DMS153 treated with DMSO at 0.1 percent for 48 hours (cell line): ENCODE measurements at regions not wholly inside any gene's neighbourhood (a gene's known extent, or its start where the extent isn't known, plus 50 kb on each side); places are given as distances from the start of the nearest gene placed in this dataset.

Experiments
- DNase-seq: peaks from one replicate; lab custom pipeline; 2025; ENCODE audit not compliant: unreplicated experiment; lab: John Stamatoyannopoulos, UW

DNA sequence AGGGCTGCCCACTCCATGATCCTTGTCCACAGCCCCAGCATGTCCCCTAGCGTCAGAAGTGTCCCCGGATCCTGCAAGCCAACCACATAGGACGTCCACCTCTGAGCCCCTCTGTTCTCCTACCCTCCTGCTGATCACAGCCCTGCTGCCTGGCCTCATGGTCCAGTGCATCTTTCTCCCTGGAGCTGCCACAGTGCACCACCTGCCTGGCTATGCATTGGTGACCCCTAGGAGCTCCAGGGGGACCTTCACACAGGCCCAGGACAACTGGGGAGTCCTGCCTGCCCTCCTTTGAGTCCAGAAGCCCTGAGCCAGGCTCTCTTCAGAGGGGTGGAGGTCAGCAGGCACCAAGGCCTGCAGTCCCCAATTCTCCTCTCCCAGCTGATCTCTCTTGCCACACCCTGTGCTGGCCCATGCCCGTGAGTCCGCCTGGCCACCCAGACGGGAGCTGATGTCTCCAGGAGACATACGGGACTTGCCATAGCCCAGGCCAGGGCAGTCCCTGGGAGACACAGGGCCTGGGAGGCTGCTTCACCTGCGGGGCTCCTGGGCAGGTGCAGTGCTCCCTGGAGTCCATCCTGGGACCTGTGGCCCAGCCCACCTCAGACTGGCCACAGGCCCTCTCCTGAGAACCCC, 77.4 kb upstream of the RET start:
- no peak for DNase-seq

DNA sequence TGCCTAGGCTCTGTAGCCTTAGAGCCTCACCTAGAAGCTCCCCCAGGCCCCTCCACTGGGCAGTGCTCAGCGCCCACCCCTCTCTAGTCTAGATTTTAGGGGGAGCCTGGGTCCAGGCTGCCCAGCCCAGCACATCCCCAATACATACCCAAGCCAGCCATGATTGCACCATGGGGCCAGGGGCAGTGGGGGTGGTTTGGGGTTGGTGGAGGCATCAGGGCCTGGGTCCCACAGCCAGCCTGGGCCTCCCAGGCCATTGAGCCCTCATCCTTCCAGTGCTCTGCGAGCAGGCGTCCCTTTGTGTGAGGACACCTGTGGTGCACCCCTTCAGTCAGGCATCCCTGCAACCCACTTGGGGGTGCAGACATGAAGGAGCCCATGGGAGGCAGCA, 76.9 kb upstream of the RET start:
- no peak for DNase-seq

DNA sequence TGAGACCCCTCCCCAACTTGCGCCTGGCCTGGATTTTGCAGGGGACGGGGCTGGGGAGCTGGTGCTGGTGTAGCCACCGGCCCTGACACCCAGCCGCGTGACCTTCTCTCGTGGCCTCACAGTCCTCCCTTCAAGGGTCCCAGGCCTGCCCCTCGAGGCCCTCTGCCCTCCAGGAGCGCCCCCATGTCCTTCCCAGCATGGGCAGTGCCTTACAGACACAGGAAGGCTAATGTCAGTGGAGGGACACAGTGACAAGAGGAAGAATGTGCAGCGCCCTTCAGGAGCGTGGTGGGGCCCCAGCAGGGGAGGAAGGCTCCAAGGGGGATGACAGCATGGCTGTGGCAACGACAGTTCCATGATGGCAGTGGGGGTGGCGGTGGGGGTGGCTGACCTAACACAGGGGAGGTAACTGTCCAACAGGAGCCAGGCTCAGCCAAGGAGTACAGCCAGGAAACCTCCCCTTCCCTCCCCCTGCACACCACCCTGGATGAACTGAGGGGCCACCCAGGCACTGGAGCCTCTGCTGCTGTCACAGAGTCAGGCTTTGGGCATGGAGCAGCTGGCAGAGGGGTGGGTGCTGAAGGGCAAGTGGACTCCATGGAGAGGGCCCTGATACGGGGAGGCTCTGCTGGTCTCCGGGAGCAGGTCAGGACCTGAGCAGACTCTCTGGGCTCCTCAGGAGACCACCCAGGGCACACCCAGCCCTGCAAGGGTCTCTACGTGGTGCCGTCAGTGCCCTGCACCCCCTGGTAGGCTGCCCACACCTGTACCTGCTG, 76.0 kb upstream of the RET start:
- no peak for DNase-seq

DNA sequence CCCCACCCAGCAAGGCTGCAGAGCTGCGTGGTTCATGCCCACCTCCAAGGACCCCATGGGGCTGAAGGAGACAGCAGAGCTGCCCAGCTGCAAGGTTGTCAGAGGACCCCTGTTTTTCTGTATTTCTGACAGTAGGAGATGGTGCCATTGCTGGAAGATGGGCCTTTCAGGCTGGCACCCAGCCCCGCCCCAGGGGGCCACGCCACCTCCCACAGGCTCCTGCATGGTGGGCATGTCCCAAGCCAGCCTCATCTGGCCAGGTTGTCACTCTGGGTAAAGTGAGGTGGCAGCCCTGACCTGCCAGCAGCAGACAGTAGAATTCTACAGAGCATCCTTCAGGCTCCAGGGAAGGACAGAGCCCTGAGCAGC, 75.5 kb upstream of the RET start:
- no peak for DNase-seq

DNA sequence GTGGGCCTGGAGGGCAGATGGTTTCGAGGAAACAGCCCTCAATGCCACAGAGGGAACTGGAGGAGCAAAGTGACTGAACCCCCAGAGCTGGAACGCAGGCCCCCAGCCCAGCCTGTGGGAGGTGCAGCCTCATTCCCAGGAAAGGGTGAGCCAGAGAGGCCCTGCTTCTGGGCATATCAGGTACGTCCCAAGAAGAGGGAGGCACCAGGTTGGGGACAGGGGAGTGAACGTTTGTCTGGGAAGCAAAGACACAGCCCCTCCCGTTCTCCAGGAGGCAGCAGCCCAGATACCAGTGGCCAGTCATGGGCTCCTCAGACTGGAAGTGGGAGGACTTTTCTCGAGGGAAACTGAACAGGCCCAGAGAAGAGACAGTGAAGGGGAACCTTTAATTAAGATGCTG, 74.3 kb upstream of the RET start:
- DNase-seq: no peak

DNA sequence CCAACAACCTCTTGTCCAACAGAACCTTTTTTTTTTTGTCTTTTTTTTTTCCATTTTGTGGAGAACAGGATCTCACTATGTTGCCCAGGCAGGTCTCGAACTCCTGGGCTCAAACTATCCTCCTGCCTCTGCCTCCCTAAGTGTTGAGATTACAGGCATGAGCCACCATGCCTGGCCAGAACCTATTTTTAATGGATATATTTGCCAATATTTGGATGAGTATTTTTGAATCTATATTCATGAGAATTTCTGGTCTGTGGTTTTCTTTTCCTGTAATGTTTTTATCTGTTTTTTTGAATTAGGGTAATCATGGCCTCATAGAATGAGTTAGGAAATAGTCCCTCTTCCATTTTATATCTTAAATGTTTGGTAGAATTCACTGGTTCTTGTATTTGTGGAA, 70.4 kb upstream of the RET start:
- no peak for DNase-seq

DNA sequence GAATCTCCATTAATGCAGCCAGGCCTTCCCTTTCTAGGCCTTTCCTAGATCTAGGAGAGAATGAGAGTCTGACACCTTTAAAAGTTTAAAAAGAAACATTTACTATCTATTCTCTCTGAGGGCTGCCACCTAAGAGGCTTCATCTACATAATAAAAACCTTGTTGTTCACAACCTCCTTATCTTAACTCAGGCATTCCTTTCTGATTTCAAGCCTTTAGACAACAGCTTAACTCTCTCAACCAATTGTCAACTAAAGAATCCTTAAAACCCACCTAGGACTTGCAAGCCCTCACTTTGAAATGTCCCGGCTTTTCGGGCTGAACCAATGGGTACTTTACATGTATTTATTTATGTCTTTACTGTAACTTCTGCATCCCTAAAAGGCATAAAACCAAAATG, 64.3 kb upstream of the RET start:
- no peak for DNase-seq

DNA sequence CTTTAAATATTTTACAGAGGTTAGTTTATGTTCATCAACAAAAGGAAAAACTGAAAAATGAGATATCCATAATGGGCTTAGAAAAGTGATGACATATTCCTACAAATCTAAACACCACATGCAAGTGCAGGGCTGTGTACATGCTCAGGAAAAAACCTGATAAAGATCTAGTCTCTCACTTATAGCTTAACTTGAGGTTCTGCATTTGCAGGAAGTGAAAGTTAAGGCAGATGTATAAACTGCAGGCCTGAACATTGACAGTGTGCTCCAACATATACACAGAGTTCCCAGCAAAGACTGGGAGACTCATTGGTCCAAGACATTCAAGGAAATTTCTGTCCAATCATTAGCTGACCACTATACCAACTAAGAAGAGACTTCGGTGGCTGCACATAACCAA, 63.8 kb upstream of the RET start:
- DNase-seq: no peak

DNA sequence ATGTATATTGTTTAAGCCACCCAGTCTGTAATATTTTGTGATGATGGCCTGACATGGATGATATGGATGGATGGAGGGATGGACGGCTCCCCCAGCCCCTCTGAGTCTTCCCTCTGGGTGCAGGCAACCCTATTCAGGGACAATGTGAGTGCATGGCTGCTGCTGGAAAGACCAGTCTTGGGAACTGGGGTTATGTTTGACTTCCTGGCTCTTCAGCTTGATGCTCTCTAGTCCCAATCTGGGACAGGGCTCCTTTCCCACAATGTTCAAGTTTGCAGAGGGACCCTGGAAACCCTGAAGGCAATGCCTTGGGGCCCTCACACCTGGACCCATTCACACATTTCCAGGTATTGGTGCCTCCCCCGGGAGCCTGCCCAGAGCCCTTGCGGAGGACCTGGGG, 52.3 kb upstream of the RET start:
- DNase-seq: no peak

DNA sequence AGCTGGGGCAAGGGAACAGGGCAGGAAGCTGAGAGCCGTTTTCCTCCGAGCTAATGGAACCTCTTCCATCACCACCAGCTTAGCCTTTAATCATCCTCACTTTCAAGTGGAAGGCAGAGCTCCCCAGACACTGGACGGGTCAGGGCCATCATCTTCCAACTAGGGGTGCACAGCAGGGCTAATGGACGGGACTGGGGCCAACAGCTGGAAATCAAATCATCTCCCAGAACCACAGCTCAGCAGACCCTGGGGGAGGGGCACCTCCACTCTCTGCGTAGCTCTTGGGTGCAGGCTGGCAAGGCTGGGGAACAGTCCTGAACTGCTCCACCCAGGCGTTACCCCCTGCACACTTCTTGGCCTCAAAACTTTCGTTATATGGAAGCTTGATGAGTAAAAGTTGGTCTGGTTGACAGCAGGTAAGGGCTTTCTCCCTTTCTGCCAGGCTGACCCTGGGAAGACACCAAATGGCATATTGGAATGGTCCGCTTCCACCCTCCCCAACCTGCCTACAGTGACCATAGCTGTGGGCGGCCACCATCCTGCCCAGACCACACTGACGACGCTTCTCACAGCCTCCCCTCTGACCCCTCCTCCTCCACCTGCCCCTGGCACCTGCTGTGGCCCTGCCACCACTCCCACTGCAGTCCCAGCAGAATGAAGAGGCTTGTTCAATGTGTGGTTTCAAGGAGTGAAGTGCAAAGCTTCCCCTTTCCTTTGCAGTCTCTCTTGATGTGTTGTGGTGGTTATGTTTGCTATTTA, 51.7 kb upstream of the RET start:
- DNase-seq: no peak

DNA sequence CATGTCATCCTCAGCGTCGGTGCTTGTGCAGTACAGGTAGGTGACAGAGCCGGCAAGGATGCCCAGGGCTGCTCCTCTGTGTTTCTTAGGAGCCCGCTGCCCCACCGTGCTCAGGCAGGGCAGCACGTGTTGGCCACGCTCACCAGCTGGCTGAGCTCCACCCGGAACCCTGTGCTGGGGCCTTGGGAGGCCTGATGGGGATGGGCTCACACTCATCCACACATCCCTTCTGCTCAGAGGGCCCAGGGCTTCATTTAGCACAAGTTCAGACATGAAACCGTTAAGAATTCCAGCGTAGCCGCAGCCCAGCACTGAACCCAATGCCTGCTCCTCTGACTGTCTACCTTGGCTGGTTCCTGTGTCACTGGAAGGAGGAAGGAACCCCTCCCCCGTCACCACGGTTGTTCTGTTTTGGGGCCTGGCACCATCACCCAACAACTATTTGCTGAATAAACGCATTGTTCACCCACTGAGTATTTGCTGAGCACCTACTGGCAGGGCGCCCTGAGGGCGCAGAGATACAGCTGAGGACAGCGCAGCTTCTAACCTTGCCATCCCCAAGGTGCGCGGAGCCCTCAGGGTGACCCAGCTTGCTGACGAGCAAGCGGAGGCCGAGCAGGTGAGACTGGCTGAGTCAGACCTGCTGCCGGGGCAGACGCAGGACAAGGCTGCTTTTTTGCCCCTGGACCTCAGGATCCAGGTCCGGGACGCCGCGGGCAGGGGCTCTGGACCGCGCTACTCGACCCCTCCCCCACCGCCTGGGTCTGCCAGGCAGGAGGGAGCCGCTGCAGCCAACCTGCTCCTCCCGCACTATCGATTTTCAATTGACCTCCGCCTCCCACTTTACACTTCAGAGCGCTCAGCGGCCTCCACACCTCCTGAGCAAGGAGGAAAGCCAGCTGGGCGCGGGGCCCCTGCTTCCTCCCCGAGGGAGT, 50.6 kb upstream of the RET start:
- DNase-seq: peak; percentile 46
